Activated CD8-positive, alpha-beta memory T cell treated with anti-CD3 and anti-CD28 coated beads, Interleukin-2, amount 50 U/mL, for 1 hour (primary cell): ENCODE measurements at regions not wholly inside any gene's neighbourhood (a gene's known extent, or its start where the extent isn't known, plus 50 kb on each side); places are given as distances from the start of the nearest gene placed in this dataset.

Experiments
- DNase-seq: peaks from one replicate; pipeline ENCODE4 v3.0.0-alpha.2; 2020; ENCODE audit errors: extremely low read depth

- no peak for DNase-seq
These were observed 672.2 kb downstream of the CPS1 start for GRCh38 chr2:211228559-211228958.

- DNase-seq, result no peak
These were observed 681.3 kb downstream of the CPS1 start for GRCh38 chr2:211237586-211238275.

GRCh38 chr2:211241891-211242290 is 685.5 kb downstream of the CPS1 start:
- DNase-seq, result no peak

GRCh38 chr2:211247751-211248150 is 691.4 kb downstream of the CPS1 start:
- no peak for DNase-seq

GRCh38 chr2:211248841-211249240 is 692.4 kb downstream of the CPS1 start:
- DNase-seq, result no peak

DNA sequence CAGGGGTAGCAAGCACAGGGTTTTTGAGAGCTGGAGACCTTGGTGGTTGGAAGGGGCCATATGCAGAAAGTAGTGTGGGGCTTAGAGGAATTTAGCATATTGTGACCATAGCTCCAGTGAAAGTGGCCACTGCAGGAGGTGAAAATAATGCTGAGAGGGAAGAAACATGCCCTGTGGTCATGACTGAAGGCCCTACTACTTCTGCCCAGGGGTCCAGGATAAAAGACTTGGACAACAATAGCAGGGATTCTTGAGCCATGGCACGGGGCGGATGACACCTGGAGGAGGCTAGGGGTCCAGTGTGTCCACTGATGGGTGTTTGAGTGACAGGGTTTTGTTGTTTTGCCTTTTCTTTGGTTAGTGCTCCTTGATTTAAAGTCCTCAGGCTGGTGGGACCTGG is 694.6 kb downstream of the CPS1 start:
- no peak for DNase-seq

DNA sequence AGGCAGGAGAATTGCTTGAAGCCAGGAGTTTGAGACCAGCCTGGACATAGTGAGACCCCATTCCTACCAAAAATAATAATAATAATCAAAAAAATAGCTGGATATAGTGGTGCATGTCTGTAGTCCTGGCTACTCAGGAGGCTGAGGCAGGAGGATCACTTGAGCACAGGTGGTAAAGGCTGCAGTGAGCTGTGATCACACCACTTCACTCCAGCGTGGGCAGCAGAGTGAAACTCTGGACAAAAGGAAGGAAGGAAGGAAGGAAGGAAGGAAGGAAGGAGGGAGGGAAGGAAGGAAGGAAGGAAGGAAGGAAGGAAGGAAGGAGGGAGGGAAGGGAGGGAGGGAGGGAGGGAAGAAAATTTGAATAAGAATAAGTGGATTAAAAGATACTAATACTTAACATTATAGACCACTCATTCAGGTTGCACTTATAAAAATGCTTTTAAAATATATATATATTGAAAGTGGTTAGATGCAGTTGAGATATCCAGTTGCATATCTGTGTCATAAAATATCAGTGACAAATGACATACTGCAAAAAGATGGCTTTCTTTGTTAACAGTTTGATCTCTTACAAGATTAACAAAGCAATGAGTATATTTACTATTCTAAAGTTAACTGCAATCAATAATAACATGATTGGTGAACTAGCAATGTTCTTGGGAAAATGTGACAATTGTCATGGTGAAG is 702.4 kb downstream of the CPS1 start:
- DNase-seq, result no peak

DNA sequence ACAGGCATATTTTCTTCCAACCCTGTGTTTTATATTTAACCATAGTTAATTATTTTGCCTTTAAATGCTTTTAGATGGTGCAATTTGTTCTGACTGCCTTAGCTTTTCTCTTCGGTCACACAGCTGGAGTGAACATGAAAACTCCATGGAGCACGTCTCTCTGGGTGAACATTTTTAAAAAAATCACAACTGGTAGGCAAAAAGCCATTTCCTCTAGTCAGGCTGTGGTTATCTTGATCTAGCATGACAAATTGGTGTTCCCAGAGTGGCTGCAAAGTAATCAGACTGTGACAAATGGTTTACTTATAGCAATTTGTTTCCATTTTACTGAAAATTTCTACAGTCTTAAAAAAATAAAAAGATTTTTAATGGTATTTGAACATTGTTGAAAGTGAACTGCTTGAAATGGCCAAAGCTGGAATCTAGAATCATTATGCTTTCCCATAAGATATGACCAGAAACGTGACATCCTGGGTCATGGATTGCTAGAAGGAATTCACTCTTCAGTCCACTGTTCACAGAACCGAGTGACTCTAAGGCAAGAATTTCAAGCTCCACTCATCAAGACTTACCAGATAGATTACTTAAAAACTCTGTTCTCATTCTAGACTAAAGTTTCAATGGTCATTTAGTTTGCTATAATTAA is 703.6 kb downstream of the CPS1 start:
- DNase-seq, result no peak

DNA sequence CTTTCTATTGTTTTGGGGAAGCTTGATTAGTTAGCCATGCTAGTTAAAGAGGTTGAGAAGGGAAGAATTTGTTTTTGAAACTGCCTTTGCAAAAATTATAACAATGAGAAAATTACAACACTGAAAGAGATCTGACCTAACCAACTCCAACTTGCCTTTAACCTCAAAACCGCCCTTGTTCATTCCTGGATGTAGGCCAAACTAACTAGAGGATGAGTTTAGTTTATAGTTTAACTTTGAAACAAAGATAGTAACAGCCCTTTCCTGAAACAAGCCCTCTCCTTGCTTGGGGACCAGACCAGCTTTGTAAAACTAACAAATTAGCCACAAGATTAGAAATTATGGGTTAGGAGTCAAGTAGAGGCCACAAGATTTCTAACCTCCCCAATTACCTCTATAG is 713.9 kb downstream of the CPS1 start:
- DNase-seq, result no peak

DNA sequence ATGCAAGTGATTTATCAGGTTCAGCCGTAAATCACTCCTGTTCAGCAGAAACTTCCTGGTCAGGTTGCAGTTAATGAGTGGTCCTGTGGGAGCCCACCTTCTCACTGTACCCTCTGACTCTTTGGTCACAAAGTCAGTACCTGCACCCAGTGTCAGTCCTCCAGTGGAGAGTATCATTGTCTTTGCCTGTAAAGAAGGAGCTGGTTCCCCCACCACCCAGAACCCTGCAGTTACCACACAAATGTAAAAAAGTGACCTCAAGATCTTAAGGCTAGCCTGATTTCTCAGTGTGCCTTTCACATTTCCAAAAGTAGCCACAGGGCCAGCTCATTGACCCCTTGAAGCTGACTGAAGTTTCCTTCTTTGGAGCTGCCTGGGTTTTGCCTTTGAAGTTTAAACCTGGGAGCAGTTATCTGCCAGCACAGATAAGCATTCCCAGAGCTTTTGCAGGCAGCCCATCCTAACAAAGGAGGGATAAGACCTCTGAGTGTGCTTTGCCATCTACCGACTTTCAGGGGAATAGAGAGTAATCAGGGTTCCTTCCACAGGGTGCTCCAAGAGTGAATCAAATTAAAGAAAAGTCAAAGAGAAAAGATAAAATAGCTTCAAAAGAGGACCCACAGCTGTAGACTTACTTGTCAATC is 725.2 kb downstream of the CPS1 start:
- DNase-seq, result no peak

DNA sequence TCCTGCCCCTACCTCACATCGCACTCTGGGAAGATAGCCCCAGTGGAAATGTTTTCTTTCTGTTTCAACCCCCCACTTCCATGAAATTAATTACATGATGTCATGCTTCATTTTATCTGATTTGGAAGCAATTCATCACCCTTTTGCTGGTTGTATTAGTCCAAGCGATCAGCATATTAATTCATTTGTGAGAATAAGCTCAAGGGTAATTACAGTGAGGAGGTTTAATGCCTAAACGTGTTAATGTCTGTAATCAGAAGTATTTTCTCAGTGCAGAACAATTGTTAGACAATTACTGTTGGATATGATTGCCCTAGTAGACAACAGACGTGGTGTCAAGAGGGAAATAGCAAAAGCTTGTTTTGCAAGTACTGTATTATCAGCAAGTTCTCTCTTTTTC is 746.3 kb downstream of the CPS1 start:
- no peak for DNase-seq

GRCh38 chr2:211306929-211307328 is 750.5 kb downstream of the CPS1 start:
- no peak for DNase-seq
